Muscle of arm (tissue), 1 donor: ENCODE measurements at regions not wholly inside any gene's neighbourhood (a gene's known extent, or its start where the extent isn't known, plus 50 kb on each side); places are given as distances from the start of the nearest gene placed in this dataset.

Experiments used
- DNase-seq: peaks from one replicate; pipeline ENCODE4 v3.0.0-alpha.2; 2013

- DNase-seq, result no peak
Observed at GRCh38 chrX:20863649-20864048, 510.6 kb upstream of the CNKSR2 start.

- DNase-seq, result no peak
Observed at GRCh38 chrX:20861113-20861512, 513.1 kb upstream of the CNKSR2 start.

- DNase-seq, result no peak
Observed at GRCh38 chrX:20857746-20858145, 516.5 kb upstream of the CNKSR2 start.

GRCh38 chrX:20838477-20838876 lies 535.7 kb upstream of the CNKSR2 start:
- DNase-seq, result no peak

GRCh38 chrX:20829665-20830491 lies 544.3 kb upstream of the CNKSR2 start:
- no peak for DNase-seq

GRCh38 chrX:20825984-20826383 lies 548.2 kb upstream of the CNKSR2 start:
- no peak for DNase-seq

GRCh38 chrX:20803971-20804370 lies 537.3 kb upstream of the RPS6KA3 start:
- no peak for DNase-seq

- DNase-seq, result no peak
Observed at GRCh38 chrX:20802036-20802435, 535.3 kb upstream of the RPS6KA3 start.

- DNase-seq, result no peak
Observed at GRCh38 chrX:20796450-20796849, 529.7 kb upstream of the RPS6KA3 start.

GRCh38 chrX:20789103-20789502 lies 522.4 kb upstream of the RPS6KA3 start:
- no peak for DNase-seq

GRCh38 chrX:20767346-20767745 lies 500.6 kb upstream of the RPS6KA3 start:
- no peak for DNase-seq

GRCh38 chrX:20756585-20756984 lies 489.9 kb upstream of the RPS6KA3 start:
- no peak for DNase-seq

- no peak for DNase-seq
Observed at GRCh38 chrX:20753076-20753475, 486.4 kb upstream of the RPS6KA3 start.

GRCh38 chrX:20746690-20747089 lies 480.0 kb upstream of the RPS6KA3 start:
- no peak for DNase-seq

GRCh38 chrX:20743046-20743445 lies 476.3 kb upstream of the RPS6KA3 start:
- no peak for DNase-seq

GRCh38 chrX:20742106-20742505 lies 475.4 kb upstream of the RPS6KA3 start:
- DNase-seq, result no peak

- DNase-seq, result no peak
Observed at GRCh38 chrX:20740443-20740842, 473.7 kb upstream of the RPS6KA3 start.

GRCh38 chrX:20739038-20739745 lies 472.5 kb upstream of the RPS6KA3 start:
- no peak for DNase-seq

GRCh38 chrX:20729416-20729815 lies 462.7 kb upstream of the RPS6KA3 start:
- DNase-seq, result peak; percentile 30

- no peak for DNase-seq
Observed at GRCh38 chrX:20727447-20727846, 460.7 kb upstream of the RPS6KA3 start.

- DNase-seq, result no peak
Observed at GRCh38 chrX:20720954-20721626, 454.4 kb upstream of the RPS6KA3 start.

GRCh38 chrX:20718592-20719380 lies 452.1 kb upstream of the RPS6KA3 start:
- no peak for DNase-seq
